ENCODE measurements at regions not wholly inside any gene's neighbourhood (a gene's known extent, or its start where the extent isn't known, plus 50 kb on each side); places are given as distances from the start of the nearest gene placed in this dataset.

DNA sequence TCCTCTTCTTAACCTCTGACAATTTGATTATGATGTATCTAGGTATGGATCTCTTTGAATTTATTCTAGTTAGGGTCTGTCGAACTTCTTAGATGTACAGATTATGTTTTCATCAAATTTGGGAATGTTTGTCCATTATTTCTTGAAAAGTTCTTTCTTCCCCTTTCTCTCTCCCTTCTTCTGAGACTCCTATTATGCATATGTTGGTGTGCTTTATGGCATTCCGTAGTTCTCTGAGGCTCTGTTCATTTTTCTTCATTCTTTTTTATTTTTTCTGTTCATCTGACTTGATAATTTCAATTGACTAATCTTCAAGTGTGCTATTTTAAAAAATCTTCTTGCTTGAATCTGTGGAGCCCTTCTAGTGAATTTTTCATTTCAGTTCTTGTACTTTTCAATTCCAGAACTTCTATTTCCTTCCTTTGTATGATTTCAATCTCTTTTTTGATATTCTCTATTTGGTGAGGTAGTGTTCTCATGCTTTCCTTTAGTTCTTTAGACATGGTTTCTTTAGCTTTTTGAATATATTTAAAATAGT, 79.8 kb downstream of the TMEM270 start:
- Histone ChIP-seq H3K27me3 (no peaks in the 10 kb centered on the region), H3K36me3 (no peaks in the 10 kb centered on the region), H3K9ac (ENCODE audit: low read depth in 2 of 2, low read length in 2 of 2) (no peak overlapping the region), H3K4me3 (no peak overlapping the region), H3K27ac (no peak overlapping the region), H3K4me1 (no peaks in the 10 kb centered on the region), H3K9me3 (no peaks in the 10 kb centered on the region)
- intact Hi-C loops (cut with DNase I) = no loop called here
- TF ChIP-seq, protein P1, sequence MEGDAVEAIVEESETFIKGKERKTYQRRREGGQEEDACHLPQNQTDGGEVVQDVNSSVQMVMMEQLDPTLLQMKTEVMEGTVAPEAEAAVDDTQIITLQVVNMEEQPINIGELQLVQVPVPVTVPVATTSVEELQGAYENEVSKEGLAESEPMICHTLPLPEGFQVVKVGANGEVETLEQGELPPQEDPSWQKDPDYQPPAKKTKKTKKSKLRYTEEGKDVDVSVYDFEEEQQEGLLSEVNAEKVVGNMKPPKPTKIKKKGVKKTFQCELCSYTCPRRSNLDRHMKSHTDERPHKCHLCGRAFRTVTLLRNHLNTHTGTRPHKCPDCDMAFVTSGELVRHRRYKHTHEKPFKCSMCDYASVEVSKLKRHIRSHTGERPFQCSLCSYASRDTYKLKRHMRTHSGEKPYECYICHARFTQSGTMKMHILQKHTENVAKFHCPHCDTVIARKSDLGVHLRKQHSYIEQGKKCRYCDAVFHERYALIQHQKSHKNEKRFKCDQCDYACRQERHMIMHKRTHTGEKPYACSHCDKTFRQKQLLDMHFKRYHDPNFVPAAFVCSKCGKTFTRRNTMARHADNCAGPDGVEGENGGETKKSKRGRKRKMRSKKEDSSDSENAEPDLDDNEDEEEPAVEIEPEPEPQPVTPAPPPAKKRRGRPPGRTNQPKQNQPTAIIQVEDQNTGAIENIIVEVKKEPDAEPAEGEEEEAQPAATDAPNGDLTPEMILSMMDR (IDR thresholded peaks at IDR 0.05) = no peak
- no peak for DNase-seq

DNA sequence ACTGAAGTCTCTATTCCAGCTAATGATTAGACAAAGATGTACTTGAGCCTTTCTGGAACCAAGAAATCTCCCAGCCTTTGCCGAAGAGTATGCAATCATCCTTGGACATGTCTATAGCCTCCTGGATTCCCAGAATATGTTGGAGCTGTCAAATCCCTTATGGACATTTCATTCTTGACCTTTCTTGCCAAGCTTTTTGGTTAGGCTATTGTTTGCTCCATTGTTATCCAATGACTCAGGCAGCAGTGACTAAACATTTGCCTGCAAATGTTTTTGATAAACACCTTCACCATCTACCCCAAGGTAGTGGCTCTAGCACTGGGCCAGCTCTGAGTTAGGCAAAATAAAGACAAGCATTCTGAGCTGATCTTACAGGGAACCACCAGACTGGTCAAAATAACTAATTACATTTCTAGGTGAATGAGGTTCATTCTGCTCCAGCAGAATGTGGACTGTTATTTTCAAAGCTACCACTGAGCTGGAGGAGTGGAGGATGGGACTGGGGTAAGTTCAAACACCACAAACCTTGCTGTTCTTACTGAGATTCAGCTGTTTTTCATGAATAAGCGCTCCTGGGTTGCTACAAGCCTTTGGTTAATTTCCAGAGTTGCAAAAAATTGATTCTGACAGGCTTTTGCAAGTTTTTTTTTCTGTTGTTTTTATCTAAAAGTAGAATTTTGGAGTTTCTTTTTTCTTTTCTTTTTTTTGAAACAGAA, 81.0 kb downstream of the TMEM270 start:
- Histone ChIP-seq H3K9ac (ENCODE audit: low read depth in 2 of 2, low read length in 2 of 2) (no peak overlapping the region), H3K4me1 (no peaks in the 10 kb centered on the region), H3K27ac (no peak overlapping the region), H3K27me3 (no peaks in the 10 kb centered on the region), H3K4me3 (no peak overlapping the region), H3K9me3 (no peaks in the 10 kb centered on the region), H3K36me3 (no peaks in the 10 kb centered on the region)
- intact Hi-C loops (cut with DNase I) = no loop called here
- no peak for DNase-seq
- TF ChIP-seq, protein P1 (IDR thresholded peaks at IDR 0.05) = no peak

DNA sequence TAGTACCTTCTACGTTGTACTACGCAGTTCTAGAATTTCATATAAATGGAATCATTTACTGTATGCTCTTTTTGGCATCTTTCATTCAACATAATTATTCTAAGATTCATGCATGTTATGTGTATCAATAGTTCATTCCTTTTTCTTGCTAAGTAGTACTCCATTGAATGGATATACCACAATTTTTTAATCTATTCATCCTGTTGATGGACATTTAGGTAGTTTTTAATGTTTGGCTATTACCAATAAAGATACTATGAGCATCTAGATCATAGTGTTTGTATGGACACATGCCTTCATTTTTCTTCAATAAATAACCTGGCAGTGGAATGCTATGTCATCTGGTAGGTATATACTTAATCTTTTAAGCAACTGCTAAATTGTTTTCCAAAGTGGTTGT, 83.0 kb upstream of the ELN start:
- no peaks in the 10 kb centered on the region for H3K36me3 ChIP-seq
- no peak overlapping the region for H3K9ac ChIP-seq (ENCODE audit: low read depth in 2 of 2, low read length in 2 of 2)
- H3K9me3 ChIP-seq = no peaks in the 10 kb centered on the region
- TF ChIP-seq, protein P1 (IDR thresholded peaks at IDR 0.05) = no peak
- no peaks in the 10 kb centered on the region for H3K27me3 ChIP-seq
- no peak overlapping the region for H3K27ac ChIP-seq
- no peak overlapping the region for H3K4me3 ChIP-seq
- H3K4me1 ChIP-seq = no peaks in the 10 kb centered on the region
- DNase-seq = no peak
- intact Hi-C loops (cut with DNase I) = no loop called here

DNA sequence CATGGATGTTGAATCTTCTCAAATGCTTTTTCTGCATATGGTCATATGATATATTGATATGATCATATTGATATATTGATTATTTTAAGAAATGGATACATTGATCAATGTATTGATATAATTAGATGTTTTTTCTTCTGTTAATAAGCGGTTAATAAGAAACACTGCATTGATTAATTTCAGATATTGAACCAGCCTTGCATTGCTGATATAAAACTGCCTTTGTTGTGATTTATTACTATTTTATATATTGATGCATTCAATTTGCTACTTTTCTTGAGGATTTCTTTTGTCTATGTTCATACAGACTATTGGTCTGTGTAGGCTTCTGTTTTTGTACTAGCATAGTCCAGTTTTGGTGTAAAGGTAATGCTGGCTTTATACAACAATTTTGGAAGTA, 79.7 kb upstream of the ELN start:
- Histone ChIP-seq H3K9ac (ENCODE audit: low read depth in 2 of 2, low read length in 2 of 2) (no peak overlapping the region), H3K27me3 (no peaks in the 10 kb centered on the region), H3K36me3 (no peaks in the 10 kb centered on the region), H3K9me3 (no peaks in the 10 kb centered on the region), H3K4me3 (no peak overlapping the region), H3K4me1 (no peaks in the 10 kb centered on the region), H3K27ac (no peak overlapping the region)
- DNase-seq = no peak
- intact Hi-C loops (cut with DNase I) = no loop called here
- TF ChIP-seq, protein P1 (IDR thresholded peaks at IDR 0.05) = no peak

DNA sequence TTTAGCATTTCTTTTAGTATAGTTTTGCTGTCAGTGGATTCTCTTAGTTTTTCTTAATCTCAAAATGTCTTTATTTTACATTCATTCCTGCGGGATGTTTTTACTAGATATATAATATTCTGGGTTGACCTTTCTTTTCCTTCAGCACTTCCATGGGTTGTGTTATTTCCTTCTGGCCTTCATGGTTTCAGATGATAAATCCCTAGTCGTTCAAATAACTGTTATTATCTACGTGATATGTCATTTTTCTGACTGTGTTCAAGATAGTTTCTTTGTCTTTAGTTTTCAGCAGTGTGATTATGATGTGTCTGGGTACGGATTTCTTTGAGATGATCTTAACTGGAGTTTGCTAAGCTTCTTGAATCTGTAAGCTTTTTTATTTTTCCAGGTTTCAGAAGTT, 75.7 kb upstream of the ELN start:
- H3K9me3 ChIP-seq = no peaks in the 10 kb centered on the region
- H3K4me3 ChIP-seq = no peak overlapping the region
- no peak overlapping the region for H3K9ac ChIP-seq (ENCODE audit: low read depth in 2 of 2, low read length in 2 of 2)
- no peak for DNase-seq
- no peaks in the 10 kb centered on the region for H3K4me1 ChIP-seq
- H3K27ac ChIP-seq = no peak overlapping the region
- H3K27me3 ChIP-seq = no peaks in the 10 kb centered on the region
- TF ChIP-seq, protein P1 (IDR thresholded peaks at IDR 0.05) = no peak
- intact Hi-C loops (cut with DNase I) = no loop called here
- no peaks in the 10 kb centered on the region for H3K36me3 ChIP-seq

Data from colonic mucosa (tissue), 4 donors.